ENCODE measurements at regions not wholly inside any gene's neighbourhood (a gene's known extent, or its start where the extent isn't known, plus 50 kb on each side); places are given as distances from the start of the nearest gene placed in this dataset.

- CTCF ChIA-PET = no interaction called here
- H3K4me3 Mint-ChIP-seq = no peak overlapping the region
- intact Hi-C loops (cut with micrococcal nuclease) = no loop called here
- no peak overlapping the region for H3K27ac Mint-ChIP-seq
- H3K36me3 Mint-ChIP-seq (ENCODE audit: low read depth) = no peaks in the 10 kb centered on the region
- H3K27me3 Mint-ChIP-seq (ENCODE audit: low read depth) = no peaks in the 10 kb centered on the region
- H3K9me3 Mint-ChIP-seq = peaks cover 3% of the 10 kb centered on the region
- DNase-seq = no peak
- no peaks in the 10 kb centered on the region for H3K4me1 Mint-ChIP-seq (ENCODE audit: low read depth)
Observed at GRCh38 chrY:8202837-8203236, 1134.4 kb upstream of the TSPY4 start.

GRCh38 chrY:8241144-8241543 lies 1096.1 kb upstream of the TSPY4 start:
- peak; percentile 5 for DNase-seq
- Mint-ChIP-seq H3K27ac (no peak overlapping the region), H3K36me3 (ENCODE audit: low read depth) (no peaks in the 10 kb centered on the region), H3K4me1 (ENCODE audit: low read depth) (no peaks in the 10 kb centered on the region), H3K27me3 (ENCODE audit: low read depth) (peaks cover 2% of the 10 kb centered on the region), H3K4me3 (no peak overlapping the region), H3K9me3 (no peaks in the 10 kb centered on the region)
- intact Hi-C loops (cut with micrococcal nuclease) = no loop called here
- CTCF ChIA-PET = no interaction called here

GRCh38 chrY:8273807-8274206 lies 1063.5 kb upstream of the TSPY4 start:
- peaks cover 7% of the 10 kb centered on the region for H3K27me3 Mint-ChIP-seq (ENCODE audit: low read depth)
- CTCF ChIA-PET = no interaction called here
- no peak for DNase-seq
- H3K4me3 Mint-ChIP-seq = no peak overlapping the region
- peaks cover 21% of the 10 kb centered on the region for H3K4me1 Mint-ChIP-seq (ENCODE audit: low read depth)
- H3K36me3 Mint-ChIP-seq (ENCODE audit: low read depth) = no peaks in the 10 kb centered on the region
- intact Hi-C loops (cut with micrococcal nuclease) = loop anchor here (1.0 to 10.0 kb wide), 5 partner anchors 61 to 949 kb away; no protein-coding TSS in a partner anchor
- H3K27ac Mint-ChIP-seq = no peak overlapping the region
- H3K9me3 Mint-ChIP-seq = peaks cover 2% of the 10 kb centered on the region

GRCh38 chrY:8305021-8305420 lies 1032.2 kb upstream of the TSPY4 start:
- intact Hi-C loops (cut with micrococcal nuclease) = no loop called here
- Mint-ChIP-seq H3K27ac (no peak overlapping the region), H3K4me1 (ENCODE audit: low read depth) (no peaks in the 10 kb centered on the region), H3K4me3 (no peak overlapping the region), H3K36me3 (ENCODE audit: low read depth) (no peaks in the 10 kb centered on the region), H3K27me3 (ENCODE audit: low read depth) (no peaks in the 10 kb centered on the region), H3K9me3 (peaks cover 4% of the 10 kb centered on the region)
- CTCF ChIA-PET = no interaction called here
- DNase-seq = no peak

DNA sequence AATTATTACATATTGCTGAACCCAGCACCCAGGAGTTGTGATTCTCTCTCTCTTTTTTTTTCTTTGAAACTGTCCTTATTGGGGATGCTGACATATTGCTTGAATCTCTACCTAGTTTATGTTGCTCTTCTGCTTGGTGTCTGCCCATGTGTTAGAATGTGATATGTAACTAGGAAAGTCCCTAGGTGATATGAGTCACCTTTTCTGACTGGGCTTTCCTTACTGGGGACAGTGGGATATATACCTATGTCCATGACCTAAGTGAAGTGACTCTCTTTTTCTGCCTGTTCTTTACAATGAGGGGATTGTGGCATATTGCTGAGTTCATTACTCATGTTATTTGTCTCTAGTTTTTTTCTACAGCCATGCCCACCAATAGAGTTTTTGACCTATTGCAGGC lies 1013.2 kb upstream of the TSPY4 start:
- Mint-ChIP-seq H3K27ac (no peak overlapping the region), H3K4me3 (no peak overlapping the region)
- intact Hi-C loops (cut with micrococcal nuclease) = no loop called here

DNA sequence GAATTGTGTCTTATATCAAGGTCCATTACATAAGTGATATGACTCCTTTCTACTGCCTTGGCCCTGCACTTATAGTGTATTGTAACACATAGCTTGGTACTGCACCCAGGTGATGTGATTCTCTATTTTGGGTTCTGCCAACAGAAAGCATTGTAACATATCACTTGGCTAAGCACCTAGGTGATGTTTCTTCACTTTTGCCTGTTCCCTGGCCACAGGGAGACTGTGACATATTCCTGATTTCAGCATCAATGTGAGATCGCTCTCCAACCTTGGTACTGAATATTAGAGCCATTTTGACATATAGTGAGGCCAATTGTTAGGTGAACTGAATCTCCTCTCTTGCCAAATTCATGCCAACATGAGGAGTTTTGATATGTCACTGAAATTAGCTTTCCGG lies 1010.3 kb upstream of the TSPY4 start:
- Mint-ChIP-seq H3K27ac (no peak overlapping the region), H3K27me3 (ENCODE audit: low read depth) (no peaks in the 10 kb centered on the region), H3K4me3 (no peak overlapping the region), H3K36me3 (ENCODE audit: low read depth) (no peaks in the 10 kb centered on the region), H3K9me3 (no peaks in the 10 kb centered on the region), H3K4me1 (ENCODE audit: low read depth) (peaks cover 2% of the 10 kb centered on the region)
- CTCF ChIA-PET = no interaction called here
- intact Hi-C loops (cut with micrococcal nuclease) = no loop called here
- DNase-seq = no peak

More for the DNA sequence above, 1013.2 kb upstream of the TSPY4 start:
- Mint-ChIP-seq H3K4me1 (ENCODE audit: low read depth) (peaks cover 2% of the 10 kb centered on the region), H3K9me3 (no peaks in the 10 kb centered on the region), H3K27me3 (ENCODE audit: low read depth) (no peaks in the 10 kb centered on the region), H3K36me3 (ENCODE audit: low read depth) (no peaks in the 10 kb centered on the region)
- no peak for DNase-seq
- CTCF ChIA-PET = no interaction called here

DNA sequence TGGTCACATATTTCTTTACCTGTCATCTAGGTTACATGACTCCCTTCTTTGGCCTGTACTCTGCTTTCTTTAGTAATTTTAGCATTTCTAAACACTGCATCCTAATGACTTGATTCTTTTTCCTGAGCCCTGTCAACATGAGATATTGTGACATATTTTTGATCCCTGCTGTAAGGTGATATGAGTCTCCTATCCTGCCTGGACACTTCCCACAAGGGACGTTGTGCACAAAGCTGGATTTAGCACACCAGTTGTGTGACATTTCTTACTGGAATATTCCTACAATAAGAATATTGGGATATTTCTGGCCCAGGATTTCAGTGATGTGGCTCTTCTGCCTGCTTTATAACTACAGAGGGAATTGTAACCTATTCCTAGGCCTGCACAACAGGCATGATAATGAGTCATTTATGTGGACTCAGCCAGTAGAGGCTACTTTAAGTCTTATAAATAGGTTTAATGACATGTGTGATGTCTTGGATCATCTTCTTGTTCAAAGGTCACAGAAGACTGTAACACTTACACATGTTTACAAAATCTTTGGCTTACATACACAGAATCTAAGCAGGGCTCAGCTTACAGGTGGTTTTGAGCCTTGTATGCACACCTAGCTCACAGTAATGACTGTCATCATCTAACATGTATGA lies 1009.4 kb upstream of the TSPY4 start:
- no peak for DNase-seq
- Mint-ChIP-seq H3K9me3 (no peaks in the 10 kb centered on the region), H3K27me3 (ENCODE audit: low read depth) (no peaks in the 10 kb centered on the region), H3K4me1 (ENCODE audit: low read depth) (peaks cover 2% of the 10 kb centered on the region), H3K4me3 (no peak overlapping the region), H3K36me3 (ENCODE audit: low read depth) (no peaks in the 10 kb centered on the region), H3K27ac (no peak overlapping the region)
- intact Hi-C loops (cut with micrococcal nuclease) = no loop called here
- CTCF ChIA-PET = no interaction called here

DNA sequence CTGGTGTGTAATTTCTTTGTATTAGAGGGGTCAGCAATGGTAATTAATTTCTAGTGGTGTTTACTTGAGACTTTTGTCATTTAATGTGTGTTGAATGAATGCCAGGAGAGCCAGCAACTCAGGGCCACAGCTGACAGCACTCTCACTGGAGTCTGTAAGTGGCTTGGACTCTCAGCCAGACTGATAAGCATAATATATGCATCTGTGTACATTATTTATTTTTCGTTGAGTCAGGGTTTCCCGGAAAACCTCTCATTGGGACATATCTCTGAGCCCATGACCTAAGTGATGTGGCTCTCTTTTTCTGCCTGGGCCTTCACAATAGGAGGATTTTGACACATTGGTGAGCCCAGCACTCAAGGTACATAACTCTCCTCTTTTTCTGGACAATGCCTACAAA lies 1007.8 kb upstream of the TSPY4 start:
- Mint-ChIP-seq H3K27ac (no peak overlapping the region), H3K36me3 (ENCODE audit: low read depth) (no peaks in the 10 kb centered on the region), H3K9me3 (no peaks in the 10 kb centered on the region), H3K4me1 (ENCODE audit: low read depth) (peaks cover 4% of the 10 kb centered on the region), H3K4me3 (no peak overlapping the region), H3K27me3 (ENCODE audit: low read depth) (no peaks in the 10 kb centered on the region)
- CTCF ChIA-PET = no interaction called here
- no peak for DNase-seq
- intact Hi-C loops (cut with micrococcal nuclease) = no loop called here

- no peak overlapping the region for H3K4me3 Mint-ChIP-seq
- DNase-seq = no peak
- H3K27ac Mint-ChIP-seq = no peak overlapping the region
- CTCF ChIA-PET = no interaction called here
- no peaks in the 10 kb centered on the region for H3K9me3 Mint-ChIP-seq
- no peaks in the 10 kb centered on the region for H3K36me3 Mint-ChIP-seq (ENCODE audit: low read depth)
- peaks cover 4% of the 10 kb centered on the region for H3K4me1 Mint-ChIP-seq (ENCODE audit: low read depth)
- H3K27me3 Mint-ChIP-seq (ENCODE audit: low read depth) = no peaks in the 10 kb centered on the region
- intact Hi-C loops (cut with micrococcal nuclease) = no loop called here
Observed at GRCh38 chrY:8329929-8330328, 1007.3 kb upstream of the TSPY4 start.

DNA sequence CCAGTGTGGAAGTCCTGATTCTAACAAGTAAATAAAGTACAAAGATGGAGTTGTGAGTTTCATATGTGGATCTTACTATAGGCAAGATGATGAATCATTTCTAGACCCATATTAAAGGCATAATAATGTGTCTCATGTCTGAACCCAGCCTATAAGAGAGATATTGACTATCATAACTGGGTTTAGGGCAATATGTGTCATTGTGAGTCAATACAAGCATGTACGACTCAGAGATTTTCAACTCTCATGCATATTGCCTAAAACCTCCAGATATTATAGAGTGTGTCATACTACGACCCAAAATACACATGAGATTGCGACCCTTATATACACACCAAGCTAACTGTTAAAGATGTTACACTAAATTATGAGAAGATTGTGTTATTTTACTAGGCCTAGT lies 1003.9 kb upstream of the TSPY4 start:
- H3K27ac Mint-ChIP-seq = no peak overlapping the region
- peaks cover 15% of the 10 kb centered on the region for H3K4me1 Mint-ChIP-seq (ENCODE audit: low read depth)
- H3K9me3 Mint-ChIP-seq = peaks cover 2% of the 10 kb centered on the region
- H3K27me3 Mint-ChIP-seq (ENCODE audit: low read depth) = no peaks in the 10 kb centered on the region
- no peak for DNase-seq
- no peaks in the 10 kb centered on the region for H3K36me3 Mint-ChIP-seq (ENCODE audit: low read depth)
- intact Hi-C loops (cut with micrococcal nuclease) = no loop called here
- no peak overlapping the region for H3K4me3 Mint-ChIP-seq
- CTCF ChIA-PET = no interaction called here

GRCh38 chrY:8335299-8335835 lies 1001.9 kb upstream of the TSPY4 start:
- Mint-ChIP-seq H3K36me3 (ENCODE audit: low read depth) (no peaks in the 10 kb centered on the region), H3K27me3 (ENCODE audit: low read depth) (no peaks in the 10 kb centered on the region), H3K27ac (no peak overlapping the region), H3K9me3 (peaks cover 2% of the 10 kb centered on the region), H3K4me1 (ENCODE audit: low read depth) (peaks cover 16% of the 10 kb centered on the region), H3K4me3 (no peak overlapping the region)
- intact Hi-C loops (cut with micrococcal nuclease) = loop anchor here (1.0 to 5.0 kb wide), 5 partner anchors 25 to 1008 kb away; no protein-coding TSS in a partner anchor
- CTCF ChIA-PET = no interaction called here
- DNase-seq = peak; percentile 8

DNA sequence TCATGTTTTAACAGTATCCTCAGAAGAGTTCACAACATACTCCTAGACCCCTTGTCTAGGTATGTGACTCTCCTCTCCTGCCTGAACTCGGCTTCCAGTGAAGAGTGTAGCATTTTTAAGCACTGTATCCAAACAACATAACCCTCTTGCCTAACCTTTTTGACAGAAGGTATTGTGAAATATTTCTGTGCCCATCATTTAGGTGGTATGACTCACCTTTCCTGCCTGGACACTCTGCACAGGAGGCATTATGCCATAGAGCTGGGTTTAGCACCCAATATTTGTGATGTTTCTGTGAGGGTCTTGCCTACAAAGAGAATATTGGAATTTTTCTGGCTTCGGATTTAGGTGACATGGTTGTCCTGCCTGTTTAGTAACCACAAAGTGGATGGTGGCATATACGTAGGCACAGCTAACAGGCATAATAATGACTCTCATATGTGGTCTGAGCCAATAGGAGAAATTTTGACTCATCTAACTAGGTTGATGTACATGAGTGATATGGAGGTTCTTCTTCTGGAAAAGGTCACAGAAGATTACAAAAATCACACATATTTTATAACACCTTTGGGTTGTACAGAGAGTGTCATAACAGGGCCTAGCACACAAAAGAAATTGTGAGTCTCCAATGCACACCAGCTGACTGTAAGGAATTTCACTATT lies 1001.0 kb upstream of the TSPY4 start:
- intact Hi-C loops (cut with micrococcal nuclease) = loop anchor here (5.0 kb wide), 2 partner anchors 334 to 1009 kb away; no protein-coding TSS in a partner anchor
- no peak for DNase-seq

GRCh38 chrY:8341000-8341399 lies 996.3 kb upstream of the TSPY4 start:
- peaks cover 4% of the 10 kb centered on the region for H3K4me1 Mint-ChIP-seq (ENCODE audit: low read depth)
- no peaks in the 10 kb centered on the region for H3K27me3 Mint-ChIP-seq (ENCODE audit: low read depth)
- DNase-seq = no peak
- intact Hi-C loops (cut with micrococcal nuclease) = no loop called here
- H3K36me3 Mint-ChIP-seq (ENCODE audit: low read depth) = no peaks in the 10 kb centered on the region
- no peak overlapping the region for H3K27ac Mint-ChIP-seq
- H3K4me3 Mint-ChIP-seq = no peak overlapping the region
- CTCF ChIA-PET = no interaction called here
- H3K9me3 Mint-ChIP-seq = peaks cover 1% of the 10 kb centered on the region

More for the DNA sequence above, 1001.0 kb upstream of the TSPY4 start:
- no peaks in the 10 kb centered on the region for H3K36me3 Mint-ChIP-seq (ENCODE audit: low read depth)
- H3K4me3 Mint-ChIP-seq = no peak overlapping the region
- no peak overlapping the region for H3K27ac Mint-ChIP-seq
- CTCF ChIA-PET = no interaction called here
- peaks cover 2% of the 10 kb centered on the region for H3K9me3 Mint-ChIP-seq
- no peaks in the 10 kb centered on the region for H3K27me3 Mint-ChIP-seq (ENCODE audit: low read depth)
- peaks cover 16% of the 10 kb centered on the region for H3K4me1 Mint-ChIP-seq (ENCODE audit: low read depth)
